HG03378 (cell line): ENCODE measurements at regions not wholly inside any gene's neighbourhood (a gene's known extent, or its start where the extent isn't known, plus 50 kb on each side); places are given as distances from the start of the nearest gene placed in this dataset.
"Not testable (repeated sequence)": the region's sequence is repeated elsewhere in the genome, so short reads cannot be mapped to it uniquely, and the experiment has no call there.

Experiments
- ATAC-seq: cut with Tn5 transposase; IDR thresholded peaks from one replicate; pipeline ENCODE4 v1.9.1; 2021; ENCODE audit warnings: mild to moderate bottlenecking, moderate library complexity; ENCODE audit not compliant: unreplicated experiment

DNA sequence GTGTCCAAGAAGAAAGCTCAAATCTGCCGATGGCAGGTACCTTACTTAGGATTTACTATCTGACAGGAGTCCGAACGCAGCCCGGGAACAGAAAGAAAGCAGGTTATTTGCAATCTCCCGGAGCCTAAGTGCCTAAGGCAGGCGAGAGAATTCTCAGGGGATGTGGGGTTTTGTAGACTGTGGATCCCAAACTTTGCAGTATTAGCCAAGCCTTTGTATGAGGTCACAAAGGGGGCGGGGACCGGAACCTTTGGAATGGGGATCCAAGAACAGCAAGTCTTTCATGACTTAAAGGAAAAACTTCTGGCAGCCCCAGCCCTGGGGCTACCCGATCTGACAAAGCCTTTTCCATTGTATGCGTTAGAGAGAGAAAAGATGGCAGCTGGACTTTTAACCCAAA lies 80.6 kb upstream of the RUBCNL start:
- ATAC-seq, result not testable (repeated sequence)

DNA sequence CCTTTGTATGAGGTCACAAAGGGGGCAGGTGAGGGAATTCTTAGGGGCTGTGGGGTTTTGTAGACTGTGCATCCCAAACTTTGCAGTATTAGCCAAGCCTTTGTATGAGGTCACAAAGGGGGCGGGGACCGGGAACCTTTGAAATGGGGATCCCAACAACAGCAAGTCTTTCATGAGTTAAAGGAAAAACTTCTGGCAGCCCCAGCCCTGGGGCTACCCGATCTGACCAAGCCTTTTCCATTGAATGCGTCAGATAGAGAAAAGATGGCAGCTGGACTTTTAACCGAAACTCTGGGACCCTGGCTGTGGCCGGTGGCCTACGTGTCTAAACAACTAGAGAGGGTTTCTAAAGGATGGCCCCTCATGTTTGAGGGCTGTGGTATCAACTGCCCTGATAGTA lies 79.0 kb upstream of the RUBCNL start:
- not testable (repeated sequence) for ATAC-seq

DNA sequence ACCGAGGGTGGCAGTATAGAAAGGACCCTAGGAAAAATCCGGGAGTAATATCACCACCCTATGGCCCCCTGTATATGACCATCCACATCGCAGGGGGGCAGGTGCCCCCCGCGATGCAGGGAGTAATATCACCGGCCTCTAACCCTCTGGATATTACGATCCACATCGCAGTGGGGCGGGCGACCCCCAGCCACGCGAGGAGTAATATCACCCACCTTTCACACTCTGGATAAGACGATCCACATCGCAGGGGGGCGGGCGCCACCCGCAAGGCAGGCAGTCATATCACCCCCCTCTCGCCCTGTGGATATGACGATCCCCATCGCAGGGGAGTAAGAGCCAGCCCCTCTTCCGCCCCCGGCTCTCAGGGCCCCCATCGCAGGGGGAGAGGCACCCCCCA lies 76.7 kb upstream of the RUBCNL start:
- no peak for ATAC-seq

DNA sequence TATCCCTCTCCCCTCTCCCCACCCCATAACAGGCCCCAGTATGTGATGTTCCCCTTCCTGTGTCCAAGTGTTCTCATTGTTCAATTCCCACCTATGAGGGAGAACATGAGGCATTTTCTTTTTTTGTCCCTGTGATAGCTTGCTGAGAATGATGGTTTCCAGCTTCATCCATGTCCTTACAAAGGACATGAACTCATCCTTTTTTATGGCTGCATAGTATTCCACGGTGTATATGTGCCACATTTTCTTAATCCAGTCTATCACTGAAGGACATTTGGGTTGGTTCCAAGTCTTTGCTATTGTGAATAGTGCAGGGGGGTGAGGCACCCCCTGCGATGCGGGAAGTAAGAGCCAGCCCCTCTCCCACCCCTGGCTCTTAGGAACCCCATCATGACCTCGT lies 73.2 kb upstream of the RUBCNL start:
- not testable (repeated sequence) for ATAC-seq

DNA sequence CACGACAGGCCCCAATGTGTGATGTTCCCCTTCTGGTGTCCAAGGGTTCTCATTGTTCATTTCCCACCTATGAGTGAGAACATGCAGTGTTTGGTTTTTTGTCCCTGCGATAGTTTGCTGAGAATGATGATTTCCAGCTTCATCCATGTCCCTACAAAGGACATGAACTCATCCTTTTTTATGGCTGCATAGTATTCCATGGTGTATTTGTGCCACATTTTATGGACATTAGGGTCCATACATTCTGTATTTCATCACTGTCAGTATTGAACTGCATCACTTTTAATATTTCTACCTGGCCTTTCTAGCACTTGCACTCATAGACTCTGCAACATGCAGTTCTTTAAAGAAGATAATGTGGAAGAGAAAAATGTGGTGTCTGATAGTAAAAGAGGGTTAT lies 70.2 kb upstream of the RUBCNL start:
- ATAC-seq, result not testable (repeated sequence)

DNA sequence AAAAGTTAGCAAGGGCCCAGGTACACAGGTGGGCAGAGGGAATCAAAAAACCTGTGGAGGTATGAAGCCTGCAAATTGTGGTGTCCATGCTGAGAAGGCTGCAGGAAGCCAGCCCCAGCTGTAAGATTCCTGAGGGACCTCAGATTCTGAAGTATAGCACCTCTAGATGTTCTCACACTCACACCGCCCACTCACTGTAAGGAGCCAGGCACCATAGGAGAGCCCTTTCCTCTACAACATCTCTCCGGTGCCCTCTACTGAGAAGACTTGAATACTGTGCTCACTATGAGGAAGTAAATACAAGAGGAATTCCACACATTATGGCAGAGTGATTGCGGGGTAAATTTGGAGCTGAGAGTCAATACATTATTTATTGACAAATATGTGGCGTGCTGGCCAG lies 68.9 kb upstream of the RUBCNL start:
- peak; percentile 82 for ATAC-seq

DNA sequence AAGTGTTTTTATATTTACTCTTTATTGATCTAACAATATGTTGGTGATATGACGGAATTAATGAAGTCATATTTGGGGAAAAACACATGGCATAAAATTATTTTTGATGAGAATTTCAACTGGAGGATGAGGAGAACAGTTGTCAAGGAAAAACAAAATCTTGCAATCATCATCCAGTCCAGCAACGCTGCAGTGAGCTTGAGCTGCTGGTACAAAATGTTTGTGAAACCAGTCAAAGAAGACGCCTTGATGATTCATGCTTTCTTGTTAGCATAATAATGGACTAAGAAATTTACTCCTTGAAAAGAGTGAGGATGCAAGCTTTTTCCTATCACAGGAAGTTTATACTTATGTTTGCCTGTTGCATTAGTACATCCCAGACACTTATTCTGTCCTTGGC lies 64.1 kb upstream of the RUBCNL start:
- ATAC-seq, result not testable (repeated sequence)

DNA sequence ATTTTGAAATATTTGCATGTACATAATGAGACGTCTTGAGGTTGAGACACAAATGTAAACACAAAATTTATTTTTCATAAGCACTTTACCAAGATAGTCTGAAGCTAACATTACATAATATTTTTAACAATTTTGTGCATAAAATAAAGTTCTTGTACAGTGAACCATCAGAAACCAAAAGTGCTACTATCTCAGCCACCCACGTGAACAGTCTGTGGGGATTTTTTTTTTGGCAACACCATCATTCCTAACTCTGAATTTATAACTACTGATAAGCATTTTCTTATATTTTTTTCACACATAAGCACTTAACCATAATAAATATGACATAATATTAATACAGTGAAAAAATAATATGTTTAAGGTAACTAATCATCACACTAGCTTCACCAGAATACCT lies 62.9 kb upstream of the RUBCNL start:
- ATAC-seq, result not testable (repeated sequence)

DNA sequence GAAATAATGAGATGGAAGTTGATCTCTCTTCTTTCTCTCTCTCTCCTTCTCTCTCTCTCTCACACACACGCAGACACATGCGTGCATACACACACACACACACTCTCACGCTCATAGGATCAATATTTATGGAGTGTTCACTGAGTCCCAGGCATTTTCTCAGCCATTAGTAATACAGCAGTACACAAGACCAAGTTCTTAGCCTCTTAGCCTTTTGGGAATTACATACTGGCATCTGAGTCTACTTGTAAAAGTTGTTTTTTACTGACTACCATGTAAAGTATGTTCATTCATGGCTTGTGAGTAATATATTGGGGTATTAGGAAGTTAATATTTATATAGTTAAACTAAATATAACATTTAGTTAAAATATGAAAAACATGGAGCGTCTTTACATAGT lies 61.1 kb upstream of the RUBCNL start:
- not testable (repeated sequence) for ATAC-seq

DNA sequence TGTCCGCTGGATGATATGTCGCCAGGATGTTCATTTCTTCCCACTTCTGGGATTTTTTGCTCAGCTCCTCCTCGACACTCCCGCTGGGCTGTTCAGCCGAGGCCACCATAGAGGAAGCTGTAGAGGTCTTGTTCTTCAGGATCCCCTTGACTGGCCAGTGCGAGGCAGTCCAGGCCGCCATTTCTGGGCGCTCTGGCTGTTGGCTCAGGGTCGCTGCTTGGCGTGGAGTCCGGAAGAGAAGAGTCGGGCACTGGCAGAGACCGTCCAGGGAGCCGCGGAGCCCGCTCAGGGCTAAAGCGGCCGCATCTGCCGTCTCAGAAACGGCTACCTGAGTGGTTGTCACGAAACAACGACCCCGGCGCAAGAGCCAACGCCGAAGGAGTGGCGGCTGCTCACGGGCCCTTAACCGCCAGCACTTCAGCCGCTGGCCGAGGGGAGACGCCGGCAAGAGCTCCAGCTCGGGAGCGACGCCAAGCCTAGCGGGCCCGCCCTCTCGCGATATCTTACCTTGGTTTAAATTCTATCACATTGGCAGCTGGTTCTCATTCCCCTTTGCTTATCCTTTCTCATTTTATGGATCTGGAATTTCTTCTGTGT lies 50.9 kb upstream of the RUBCNL start:
- ATAC-seq, result not testable (repeated sequence)
